ENCODE measurements at regions not wholly inside any gene's neighbourhood (a gene's known extent, or its start where the extent isn't known, plus 50 kb on each side); places are given as distances from the start of the nearest gene placed in this dataset.

DNA sequence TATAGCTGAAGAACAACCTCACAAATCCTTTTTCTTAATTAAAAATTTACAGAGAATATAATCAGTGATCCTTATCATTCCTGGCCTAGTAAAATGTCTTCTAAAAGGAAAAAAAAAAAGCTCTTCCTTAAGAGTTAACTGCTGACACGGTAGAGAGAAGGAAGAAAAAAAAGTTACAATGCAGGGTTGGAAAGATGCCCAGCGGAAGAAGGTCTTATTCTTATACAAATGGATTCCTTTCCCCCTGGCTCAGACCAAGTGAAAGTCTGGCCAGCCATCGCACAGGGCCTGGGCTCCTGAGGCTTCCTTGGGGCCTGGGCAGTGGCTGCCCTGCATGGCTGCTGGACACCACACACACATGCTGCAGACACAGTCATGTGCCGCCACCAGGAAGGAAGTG lies 688.6 kb downstream of the TENT5A start:
- TF ChIP-seq EZH2phosphoT487 (IDR thresholded peaks at IDR 0.05; ENCODE audit: borderline replicate concordance, low read length), result no peak
- TF ChIP-seq, protein P1, sequence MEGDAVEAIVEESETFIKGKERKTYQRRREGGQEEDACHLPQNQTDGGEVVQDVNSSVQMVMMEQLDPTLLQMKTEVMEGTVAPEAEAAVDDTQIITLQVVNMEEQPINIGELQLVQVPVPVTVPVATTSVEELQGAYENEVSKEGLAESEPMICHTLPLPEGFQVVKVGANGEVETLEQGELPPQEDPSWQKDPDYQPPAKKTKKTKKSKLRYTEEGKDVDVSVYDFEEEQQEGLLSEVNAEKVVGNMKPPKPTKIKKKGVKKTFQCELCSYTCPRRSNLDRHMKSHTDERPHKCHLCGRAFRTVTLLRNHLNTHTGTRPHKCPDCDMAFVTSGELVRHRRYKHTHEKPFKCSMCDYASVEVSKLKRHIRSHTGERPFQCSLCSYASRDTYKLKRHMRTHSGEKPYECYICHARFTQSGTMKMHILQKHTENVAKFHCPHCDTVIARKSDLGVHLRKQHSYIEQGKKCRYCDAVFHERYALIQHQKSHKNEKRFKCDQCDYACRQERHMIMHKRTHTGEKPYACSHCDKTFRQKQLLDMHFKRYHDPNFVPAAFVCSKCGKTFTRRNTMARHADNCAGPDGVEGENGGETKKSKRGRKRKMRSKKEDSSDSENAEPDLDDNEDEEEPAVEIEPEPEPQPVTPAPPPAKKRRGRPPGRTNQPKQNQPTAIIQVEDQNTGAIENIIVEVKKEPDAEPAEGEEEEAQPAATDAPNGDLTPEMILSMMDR (IDR thresholded peaks at IDR 0.05; ENCODE audit: low read depth, low read length, poor library complexity, severe bottlenecking), result no peak
- Histone ChIP-seq H3K27ac (ENCODE audit: low read depth, low read length) (no peak overlapping the region), H3K9me3 (ENCODE audit: control insufficient read depth, insufficient read depth, low read length) (no peaks in the 10 kb centered on the region; the same call in 1 of the 2 replicates), H3K36me3 (ENCODE audit: control insufficient read depth, low read length) (no peaks in the 10 kb centered on the region), H4K20me1 (ENCODE audit: control insufficient read depth, insufficient read depth, low read depth, low read length) (no peaks in the 10 kb centered on the region), H3K4me3 (ENCODE audit: low read length) (no peak overlapping the region), H3K27me3 (ENCODE audit: control insufficient read depth, low read length) (no peaks in the 10 kb centered on the region), H3F3A (ENCODE audit: control insufficient read depth, insufficient read depth) (no peaks in the 10 kb centered on the region), H3K4me1 (ENCODE audit: control insufficient read depth, low read length) (no peaks in the 10 kb centered on the region), H3K4me2 (ENCODE audit: low read length) (no peak overlapping the region), H3K79me2 (ENCODE audit: control insufficient read depth, low read length) (no peaks in the 10 kb centered on the region), H3K9me2 (replicated peaks; ENCODE audit: control insufficient read depth, low read length) (no peaks in the 10 kb centered on the region)

DNA sequence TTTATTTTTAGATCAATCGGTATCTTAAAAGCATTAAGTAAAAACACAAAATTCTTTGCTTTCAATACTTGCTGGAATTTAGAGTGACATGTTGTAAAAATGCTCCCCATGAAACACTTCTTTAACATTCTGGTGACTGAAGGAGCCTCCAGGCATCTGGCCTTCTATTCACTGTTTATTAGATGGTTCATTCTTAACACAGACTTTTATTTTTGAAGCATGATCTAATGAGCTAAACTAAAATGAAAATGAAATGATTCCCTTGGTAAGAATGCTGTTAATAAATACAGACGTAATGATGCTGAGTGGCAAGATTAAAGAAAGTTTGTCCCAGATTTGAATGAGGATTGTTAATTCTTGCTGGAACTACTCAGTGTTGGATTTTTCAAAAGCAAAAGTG lies 698.4 kb downstream of the TENT5A start:
- Histone ChIP-seq H3K27me3 (ENCODE audit: control insufficient read depth, low read length) (no peaks in the 10 kb centered on the region), H3F3A (ENCODE audit: control insufficient read depth, insufficient read depth) (no peaks in the 10 kb centered on the region), H3K4me1 (ENCODE audit: control insufficient read depth, low read length) (no peaks in the 10 kb centered on the region), H3K36me3 (ENCODE audit: control insufficient read depth, low read length) (no peaks in the 10 kb centered on the region), H3K9me2 (replicated peaks; ENCODE audit: control insufficient read depth, low read length) (no peaks in the 10 kb centered on the region), H3K4me3 (ENCODE audit: low read length) (no peak overlapping the region), H3K79me2 (ENCODE audit: control insufficient read depth, low read length) (no peaks in the 10 kb centered on the region), H3K4me2 (ENCODE audit: low read length) (no peak overlapping the region), H4K20me1 (ENCODE audit: control insufficient read depth, insufficient read depth, low read depth, low read length) (no peaks in the 10 kb centered on the region), H3K27ac (ENCODE audit: low read depth, low read length) (no peak overlapping the region), H3K9me3 (ENCODE audit: control insufficient read depth, insufficient read depth, low read length) (no peaks in the 10 kb centered on the region)
- TF ChIP-seq, protein P1 (IDR thresholded peaks at IDR 0.05; ENCODE audit: low read depth, low read length, poor library complexity, severe bottlenecking), result no peak
- TF ChIP-seq EZH2phosphoT487 (IDR thresholded peaks at IDR 0.05; ENCODE audit: borderline replicate concordance, low read length), result no peak

DNA sequence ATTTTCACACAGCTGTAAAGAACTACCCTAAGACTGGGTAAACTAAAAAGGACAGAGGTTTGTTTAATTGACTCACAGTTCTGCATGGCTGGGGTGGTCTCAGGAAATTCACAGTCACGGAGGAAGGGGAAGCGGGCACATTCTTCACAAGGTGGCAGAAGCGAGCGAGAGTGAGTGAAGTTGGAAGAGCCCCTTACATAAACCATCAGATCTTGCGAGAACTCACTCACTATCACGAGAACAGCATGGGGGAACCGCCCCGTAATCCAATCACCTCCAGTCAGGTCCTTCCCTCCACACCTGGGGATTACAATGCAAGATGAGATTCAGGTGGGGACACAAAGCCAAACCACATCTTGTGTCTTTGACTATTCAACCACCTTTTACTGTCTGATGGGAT lies 700.5 kb downstream of the TENT5A start:
- Histone ChIP-seq H3F3A (ENCODE audit: control insufficient read depth, insufficient read depth) (no peaks in the 10 kb centered on the region), H3K27me3 (ENCODE audit: control insufficient read depth, low read length) (no peaks in the 10 kb centered on the region), H3K4me3 (ENCODE audit: low read length) (no peak overlapping the region), H3K36me3 (ENCODE audit: control insufficient read depth, low read length) (no peaks in the 10 kb centered on the region), H3K4me1 (ENCODE audit: control insufficient read depth, low read length) (no peaks in the 10 kb centered on the region), H3K79me2 (ENCODE audit: control insufficient read depth, low read length) (no peaks in the 10 kb centered on the region), H3K4me2 (ENCODE audit: low read length) (no peak overlapping the region), H3K27ac (ENCODE audit: low read depth, low read length) (no peak overlapping the region), H3K9me3 (ENCODE audit: control insufficient read depth, insufficient read depth, low read length) (no peaks in the 10 kb centered on the region), H3K9me2 (replicated peaks; ENCODE audit: control insufficient read depth, low read length) (no peaks in the 10 kb centered on the region), H4K20me1 (ENCODE audit: control insufficient read depth, insufficient read depth, low read depth, low read length) (no peaks in the 10 kb centered on the region)
- TF ChIP-seq, protein P1 (IDR thresholded peaks at IDR 0.05; ENCODE audit: low read depth, low read length, poor library complexity, severe bottlenecking), result no peak
- no peak for TF ChIP-seq EZH2phosphoT487 (IDR thresholded peaks at IDR 0.05; ENCODE audit: borderline replicate concordance, low read length)

All from DOHH2 (cell line).